IgD-negative memory B cell (primary cell): ENCODE measurements at regions not wholly inside any gene's neighbourhood (a gene's known extent, or its start where the extent isn't known, plus 50 kb on each side); places are given as distances from the start of the nearest gene placed in this dataset.

Source experiments
- H3K27ac Mint-ChIP-seq, 3 donors: one replicate each; pipeline ENCODE4 v1.8.0; 2020 to 2022; ENCODE audit warnings: mild to moderate bottlenecking in 3 of 3, mixed read lengths in 3 of 3, moderate library complexity in 1 of 3
- H3K27me3 Mint-ChIP-seq: one replicate; pipeline ENCODE4 v1.8.0; 2021; ENCODE audit warnings: mixed read lengths
- H3K36me3 Mint-ChIP-seq: one replicate; pipeline ENCODE4 v1.8.0; 2020; ENCODE audit warnings: mild to moderate bottlenecking, mixed read lengths
- H3K4me1 Mint-ChIP-seq, 3 donors: one replicate each; pipeline ENCODE4 v1.8.0; 2020 to 2022; ENCODE audit warnings: mixed read lengths in 3 of 3, mild to moderate bottlenecking in 1 of 3
- H3K4me3 Mint-ChIP-seq, 4 donors: one replicate each; pipeline ENCODE4 v1.8.0; 2020 to 2022; ENCODE audit warnings: mild to moderate bottlenecking in 4 of 4, mixed read lengths in 4 of 4, moderate library complexity in 3 of 4
- H3K9me3 Mint-ChIP-seq, 3 donors: one replicate each; pipeline ENCODE4 v1.8.0; 2020 to 2021; ENCODE audit warnings: mixed read lengths in 3 of 3, mild to moderate bottlenecking in 1 of 3

DNA sequence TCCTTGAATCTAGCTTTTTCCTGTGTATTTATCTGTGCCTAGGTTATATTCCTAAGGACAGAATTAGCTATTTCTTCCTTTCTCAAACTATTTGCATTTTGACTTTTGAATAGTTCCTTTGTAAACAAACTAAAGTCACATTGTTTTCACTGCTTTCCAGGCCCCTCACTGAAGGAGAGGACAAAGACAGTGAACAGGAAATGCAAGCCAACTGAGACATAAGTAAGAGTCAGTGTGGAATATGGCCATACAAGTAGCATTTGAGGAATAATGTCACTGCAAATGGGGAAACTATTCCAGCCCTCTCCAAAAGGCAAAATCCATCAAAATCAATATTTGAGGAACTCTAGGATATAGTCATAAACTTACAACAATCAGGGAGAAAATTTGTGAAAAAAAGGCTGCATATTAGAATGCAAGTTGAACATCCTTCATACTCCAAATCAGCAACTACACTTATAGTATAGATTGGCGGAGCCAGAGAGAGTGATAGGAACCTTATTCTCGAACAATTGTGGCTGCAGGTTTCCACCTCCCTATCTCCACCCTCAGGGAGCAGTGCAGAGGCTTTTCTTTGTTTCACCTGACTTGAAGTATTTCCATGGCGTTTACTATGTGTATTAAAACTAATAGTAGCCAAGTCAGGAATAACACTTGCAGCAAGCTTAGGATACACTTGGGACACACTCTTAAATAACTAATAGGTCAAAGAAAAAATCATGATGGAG, 1110.4 kb upstream of the ADGRL3 start:
- Mint-ChIP-seq H3K4me1 (no peaks in the 10 kb centered on the region), H3K9me3 (peaks cover 2 to 4% (median 4%) of the 10 kb centered on the region in 3 donors), H3K27me3 (no peaks in the 10 kb centered on the region), H3K4me3 (no peak overlapping the region), H3K27ac (no peak overlapping the region), H3K36me3 (no peaks in the 10 kb centered on the region)

DNA sequence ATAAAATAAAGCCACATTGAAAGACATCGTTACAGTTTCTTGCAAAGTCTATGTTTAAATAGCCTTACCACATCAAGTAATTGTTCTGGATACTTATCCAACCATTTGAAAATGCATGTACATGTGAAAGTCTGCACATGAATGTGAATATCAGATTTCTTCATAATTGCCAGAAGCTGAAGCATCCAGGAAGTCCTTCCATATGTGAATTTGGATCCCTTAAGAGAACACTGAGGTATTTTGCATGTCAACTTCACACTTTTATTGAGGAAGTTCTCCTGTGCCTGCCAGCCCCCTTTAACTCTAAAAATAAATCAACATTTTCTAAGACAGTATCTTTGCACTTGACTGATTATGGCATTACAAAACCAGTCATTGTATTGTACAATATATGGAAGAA, 1103.5 kb upstream of the ADGRL3 start:
- H3K27ac Mint-ChIP-seq = no peak overlapping the region
- no peaks in the 10 kb centered on the region for H3K4me1 Mint-ChIP-seq
- H3K27me3 Mint-ChIP-seq = no peaks in the 10 kb centered on the region
- peaks cover 0 to 8% (median 2%) of the 10 kb centered on the region in 3 donors for H3K9me3 Mint-ChIP-seq
- H3K4me3 Mint-ChIP-seq = no peak overlapping the region
- H3K36me3 Mint-ChIP-seq = no peaks in the 10 kb centered on the region

DNA sequence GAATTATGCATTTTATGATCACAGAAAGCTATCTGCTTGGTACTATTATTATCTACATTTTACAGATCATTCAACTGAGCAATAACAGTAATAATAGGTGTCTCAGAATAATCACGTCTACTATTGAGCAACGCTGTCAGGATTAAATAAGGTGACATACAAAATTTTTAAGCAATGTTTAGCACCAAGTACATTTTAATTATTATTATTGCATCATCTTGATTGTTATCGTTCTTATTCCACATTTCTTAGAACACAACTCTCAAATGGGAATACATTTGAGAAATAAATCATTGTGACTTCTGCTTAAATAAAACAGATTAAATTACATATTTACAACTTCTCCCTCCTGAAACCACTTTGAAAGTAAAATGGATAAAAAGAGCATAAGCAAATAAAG, 1083.5 kb upstream of the ADGRL3 start:
- Mint-ChIP-seq H3K27ac (no peak overlapping the region), H3K36me3 (peaks cover 2% of the 10 kb centered on the region), H3K27me3 (no peaks in the 10 kb centered on the region), H3K4me3 (no peak overlapping the region), H3K4me1 (no peaks in the 10 kb centered on the region), H3K9me3 (peaks cover 0 to 5% (median 0%) of the 10 kb centered on the region in 3 donors)

DNA sequence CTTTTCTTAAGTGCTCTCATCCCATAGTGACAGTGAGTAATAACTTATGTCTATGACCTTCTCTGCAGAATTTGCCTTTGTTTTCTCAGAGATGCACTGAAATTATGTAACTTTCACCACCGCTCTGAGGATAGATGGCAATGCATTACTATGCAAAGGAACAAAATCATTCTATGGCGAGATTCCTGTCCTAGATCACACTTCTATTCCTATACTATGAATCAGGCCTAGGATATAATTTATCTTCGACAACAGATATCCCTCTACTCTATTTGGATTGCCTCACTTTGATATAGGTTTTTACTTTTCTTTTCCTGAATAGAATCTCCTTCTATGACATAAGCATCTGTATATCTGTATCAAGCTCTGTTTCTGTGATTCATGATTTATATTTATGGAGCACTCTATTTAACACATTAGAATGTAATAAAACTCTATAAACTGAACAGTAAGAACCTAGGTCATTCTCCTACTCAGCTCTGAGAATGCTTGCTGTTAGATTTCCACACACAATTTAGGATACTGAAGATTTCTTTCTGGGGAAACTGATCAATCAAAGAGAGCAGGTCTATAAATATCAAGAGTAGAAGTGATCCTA, 1082.3 kb upstream of the ADGRL3 start:
- Mint-ChIP-seq H3K4me3 (no peak overlapping the region), H3K9me3 (peaks cover 0 to 5% (median 0%) of the 10 kb centered on the region in 3 donors), H3K27ac (no peak overlapping the region), H3K4me1 (no peaks in the 10 kb centered on the region), H3K36me3 (peaks cover 2% of the 10 kb centered on the region), H3K27me3 (no peaks in the 10 kb centered on the region)

DNA sequence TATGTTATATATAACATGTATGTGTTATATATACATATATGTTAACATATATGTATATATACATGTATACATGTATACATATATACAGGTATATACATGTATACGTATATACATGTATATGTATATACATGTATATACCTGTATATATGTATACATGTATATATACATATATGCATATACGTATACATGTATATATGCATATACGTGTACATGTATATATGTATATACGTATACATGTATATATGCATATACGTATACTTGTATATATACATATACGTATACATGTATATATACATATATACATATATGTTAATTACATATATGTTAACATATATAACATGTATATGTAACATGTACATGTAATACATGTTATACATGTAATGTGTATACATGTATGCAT, 1077.3 kb upstream of the ADGRL3 start:
- no peaks in the 10 kb centered on the region for H3K4me1 Mint-ChIP-seq
- peaks cover 1% of the 10 kb centered on the region for H3K36me3 Mint-ChIP-seq
- no peaks in the 10 kb centered on the region for H3K27me3 Mint-ChIP-seq
- H3K9me3 Mint-ChIP-seq = no peaks in the 10 kb centered on the region
- no peak overlapping the region for H3K4me3 Mint-ChIP-seq
- H3K27ac Mint-ChIP-seq = no peak overlapping the region

DNA sequence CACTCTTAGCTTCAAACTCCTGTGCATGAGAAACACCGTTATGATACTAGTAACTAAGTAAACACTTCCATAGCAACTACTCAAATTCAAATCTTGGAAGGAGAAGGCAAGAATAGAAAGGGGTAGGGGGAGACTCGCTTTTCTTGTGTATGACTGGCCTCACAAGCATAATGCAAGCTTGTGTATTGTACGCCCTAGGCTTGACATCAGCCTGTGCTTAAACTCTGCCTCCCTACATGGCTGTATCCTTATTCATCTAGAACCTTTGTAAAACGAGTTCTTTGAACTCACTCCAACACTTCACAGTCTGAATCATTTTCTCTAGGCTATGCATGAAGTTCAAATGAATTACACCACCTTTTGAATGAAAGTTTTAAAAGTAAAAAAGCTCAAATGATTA, 1071.2 kb upstream of the ADGRL3 start:
- Mint-ChIP-seq H3K36me3 (peaks cover 1% of the 10 kb centered on the region), H3K27ac (no peak overlapping the region), H3K4me3 (no peak overlapping the region), H3K4me1 (no peaks in the 10 kb centered on the region), H3K9me3 (no peaks in the 10 kb centered on the region), H3K27me3 (no peaks in the 10 kb centered on the region)

DNA sequence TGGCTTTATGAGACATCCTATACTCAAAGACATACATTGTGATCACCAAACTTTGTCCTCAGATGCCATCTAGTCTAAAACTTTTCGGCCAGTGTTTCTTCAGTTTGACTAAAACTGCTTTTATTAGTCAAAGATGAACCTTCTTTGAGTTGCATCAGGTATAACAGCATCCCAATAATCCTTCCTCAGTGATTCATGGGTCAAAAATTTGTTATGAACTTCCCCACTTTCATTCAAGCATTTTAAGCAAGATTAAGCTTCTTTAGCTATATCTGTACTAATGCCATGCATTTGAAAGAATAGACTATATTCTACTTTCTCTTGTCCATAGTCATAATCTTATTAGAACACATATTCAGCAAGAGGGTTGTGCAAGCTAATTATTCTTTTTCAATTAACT, 1070.4 kb upstream of the ADGRL3 start:
- H3K9me3 Mint-ChIP-seq = no peaks in the 10 kb centered on the region
- no peaks in the 10 kb centered on the region for H3K4me1 Mint-ChIP-seq
- no peak overlapping the region for H3K27ac Mint-ChIP-seq
- H3K27me3 Mint-ChIP-seq = no peaks in the 10 kb centered on the region
- no peak overlapping the region for H3K4me3 Mint-ChIP-seq
- H3K36me3 Mint-ChIP-seq = no peaks in the 10 kb centered on the region

DNA sequence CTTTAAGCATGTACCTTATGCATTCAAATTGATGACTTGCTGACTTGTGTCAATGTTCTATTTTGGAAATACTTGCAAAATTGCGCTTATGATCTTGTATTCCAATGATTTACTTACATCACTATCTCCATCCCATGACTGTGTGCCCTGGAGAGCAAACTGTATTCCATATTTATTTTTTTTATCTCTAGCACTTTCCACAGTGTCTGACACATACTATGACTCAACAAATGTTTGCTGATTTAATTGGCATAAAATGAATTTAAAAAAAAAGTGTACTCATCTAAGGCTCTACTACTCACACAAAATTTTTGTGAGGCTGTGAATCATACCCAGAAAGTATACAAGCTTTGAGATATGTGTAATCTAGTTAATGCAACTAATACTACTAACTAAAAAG, 1066.8 kb upstream of the ADGRL3 start:
- Mint-ChIP-seq H3K4me1 (no peaks in the 10 kb centered on the region), H3K27ac (no peak overlapping the region), H3K9me3 (no peaks in the 10 kb centered on the region), H3K4me3 (no peak overlapping the region), H3K27me3 (no peaks in the 10 kb centered on the region), H3K36me3 (no peaks in the 10 kb centered on the region)

DNA sequence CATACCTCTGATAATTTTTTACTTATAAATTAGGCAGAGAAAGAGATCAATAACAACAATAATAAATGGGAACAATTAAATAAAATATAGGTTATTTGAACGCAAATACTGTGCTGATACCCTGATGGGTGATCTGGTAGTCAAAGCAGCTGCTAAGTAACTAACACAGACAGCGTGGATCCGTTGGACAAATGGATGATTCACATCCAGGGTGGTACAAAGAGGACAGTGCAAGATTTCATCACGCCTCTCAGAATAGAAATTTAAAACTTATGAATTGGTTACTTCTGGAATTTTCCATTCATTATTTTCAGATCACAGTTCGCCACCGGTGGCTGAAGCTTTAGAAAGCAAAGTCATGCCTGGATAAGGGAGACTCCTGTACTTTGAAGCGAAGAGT, 1066.0 kb upstream of the ADGRL3 start:
- H3K36me3 Mint-ChIP-seq = no peaks in the 10 kb centered on the region
- no peaks in the 10 kb centered on the region for H3K27me3 Mint-ChIP-seq
- H3K4me3 Mint-ChIP-seq = no peak overlapping the region
- H3K9me3 Mint-ChIP-seq = no peaks in the 10 kb centered on the region
- no peak overlapping the region for H3K27ac Mint-ChIP-seq
- H3K4me1 Mint-ChIP-seq = no peaks in the 10 kb centered on the region

DNA sequence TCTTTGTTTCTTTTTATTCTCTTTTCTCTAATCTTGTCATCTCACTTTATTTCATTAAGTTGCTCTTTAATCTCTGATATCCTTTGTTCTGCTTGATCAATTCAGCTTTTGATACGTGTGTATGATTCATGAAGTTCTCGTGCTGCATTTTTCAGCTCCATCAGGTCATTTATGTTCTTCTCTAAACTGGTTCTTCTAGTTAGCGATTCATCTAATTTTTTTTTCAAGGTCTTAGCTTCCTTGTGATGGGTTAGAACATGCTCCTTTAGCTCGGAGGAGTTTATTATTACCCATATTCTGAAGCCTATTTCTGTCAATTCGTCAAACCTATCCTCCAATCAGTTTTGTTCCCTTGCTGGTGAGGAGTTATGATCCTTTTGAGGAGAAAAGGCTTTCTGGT, 1045.0 kb upstream of the ADGRL3 start:
- no peak overlapping the region for H3K27ac Mint-ChIP-seq
- peaks cover 2 to 7% (median 3%) of the 10 kb centered on the region in 3 donors for H3K9me3 Mint-ChIP-seq
- no peak overlapping the region for H3K4me3 Mint-ChIP-seq
- no peaks in the 10 kb centered on the region for H3K4me1 Mint-ChIP-seq
- H3K27me3 Mint-ChIP-seq = no peaks in the 10 kb centered on the region
- no peaks in the 10 kb centered on the region for H3K36me3 Mint-ChIP-seq

DNA sequence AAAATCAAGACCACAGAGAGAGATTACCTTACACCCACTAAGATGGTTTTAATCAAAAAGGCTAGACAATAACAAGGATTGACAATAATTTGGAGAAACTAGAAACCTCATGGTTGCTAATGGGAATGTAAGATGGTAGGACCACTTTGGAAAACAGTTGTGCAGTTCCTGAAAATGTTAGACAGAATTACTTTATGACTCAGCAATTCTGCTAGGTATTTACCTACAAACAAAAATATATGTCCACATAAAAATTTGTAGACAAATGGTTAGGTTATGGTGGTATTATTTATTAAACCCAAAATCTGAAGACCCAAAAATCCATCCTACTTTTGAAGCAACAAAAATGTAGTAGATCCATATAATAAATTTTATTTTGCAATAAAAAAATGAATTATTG, 1027.0 kb upstream of the ADGRL3 start:
- no peaks in the 10 kb centered on the region for H3K36me3 Mint-ChIP-seq
- no peak overlapping the region for H3K27ac Mint-ChIP-seq
- no peaks in the 10 kb centered on the region for H3K27me3 Mint-ChIP-seq
- H3K9me3 Mint-ChIP-seq = peaks cover 2 to 11% (median 3%) of the 10 kb centered on the region in 3 donors
- H3K4me1 Mint-ChIP-seq = no peaks in the 10 kb centered on the region
- H3K4me3 Mint-ChIP-seq = no peak overlapping the region

DNA sequence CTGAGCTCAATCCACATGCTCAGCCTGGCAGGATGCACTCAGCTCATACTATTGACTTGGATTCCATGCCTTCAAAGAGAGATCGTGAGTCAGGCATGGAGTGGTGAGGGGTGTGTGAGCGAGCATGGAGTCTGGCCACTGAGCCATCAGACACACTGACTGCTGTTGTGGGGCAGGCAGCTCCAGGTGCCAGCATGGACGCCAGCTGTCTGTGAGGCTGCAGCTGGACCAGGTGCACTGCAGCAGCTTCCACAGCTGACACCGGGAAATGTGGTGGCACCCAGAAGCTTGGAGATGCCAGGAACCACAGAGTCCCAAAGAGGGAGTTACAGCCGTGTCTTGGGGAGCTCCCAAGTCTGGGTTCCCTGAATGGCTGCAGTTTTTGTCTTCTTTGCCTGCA, 1026.4 kb upstream of the ADGRL3 start:
- Mint-ChIP-seq H3K27ac (no peak overlapping the region), H3K4me3 (no peak overlapping the region), H3K9me3 (peaks cover 2 to 12% (median 3%) of the 10 kb centered on the region in 3 donors), H3K36me3 (no peaks in the 10 kb centered on the region), H3K27me3 (no peaks in the 10 kb centered on the region), H3K4me1 (no peaks in the 10 kb centered on the region)

DNA sequence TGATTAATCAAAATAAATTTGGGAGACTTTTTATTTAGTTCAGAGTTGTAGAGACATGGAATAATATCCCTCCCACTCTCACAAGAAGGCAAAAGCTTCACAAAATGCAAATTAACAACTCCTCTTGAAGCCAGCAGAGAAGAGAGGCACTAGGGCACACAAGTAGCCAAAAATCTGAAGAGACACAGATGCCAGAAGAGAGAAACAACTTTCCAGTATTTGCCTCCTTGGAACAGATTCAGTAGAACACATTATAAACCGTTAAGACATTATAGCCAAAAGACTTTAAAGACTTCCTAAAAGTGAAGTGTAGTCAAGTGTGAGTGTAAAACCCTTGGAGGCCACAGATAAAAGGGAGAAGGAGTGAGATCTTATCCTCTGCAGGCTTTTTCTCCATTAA, 1024.9 kb upstream of the ADGRL3 start:
- Mint-ChIP-seq H3K4me3 (no peak overlapping the region), H3K9me3 (peaks cover 2 to 10% (median 6%) of the 10 kb centered on the region in 3 donors), H3K36me3 (no peaks in the 10 kb centered on the region), H3K4me1 (no peaks in the 10 kb centered on the region), H3K27me3 (no peaks in the 10 kb centered on the region), H3K27ac (no peak overlapping the region)

DNA sequence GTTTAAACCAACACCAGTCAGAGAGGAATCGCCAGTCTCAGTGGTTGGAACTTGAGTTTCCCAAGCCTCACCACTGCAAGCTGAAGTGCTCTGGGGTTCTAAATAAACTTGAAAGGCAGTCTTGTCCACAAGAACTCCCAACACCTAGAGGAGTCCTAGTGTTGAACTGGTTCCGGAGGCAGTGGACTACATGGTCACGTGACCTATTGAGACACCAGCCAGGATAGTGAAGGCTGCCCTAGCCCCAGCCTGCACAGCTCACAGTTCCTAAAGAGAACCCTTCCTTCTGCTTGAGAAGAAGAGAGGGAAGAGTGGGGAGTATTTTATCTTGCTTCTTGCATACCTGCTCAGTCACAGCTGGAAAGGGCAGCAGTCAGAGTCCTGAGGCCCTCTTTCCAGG, 1012.7 kb upstream of the ADGRL3 start:
- Mint-ChIP-seq H3K4me3 (no peak overlapping the region), H3K27ac (no peak overlapping the region), H3K36me3 (no peaks in the 10 kb centered on the region), H3K27me3 (no peaks in the 10 kb centered on the region), H3K9me3 (peaks cover 0 to 11% (median 10%) of the 10 kb centered on the region in 3 donors), H3K4me1 (no peaks in the 10 kb centered on the region)

DNA sequence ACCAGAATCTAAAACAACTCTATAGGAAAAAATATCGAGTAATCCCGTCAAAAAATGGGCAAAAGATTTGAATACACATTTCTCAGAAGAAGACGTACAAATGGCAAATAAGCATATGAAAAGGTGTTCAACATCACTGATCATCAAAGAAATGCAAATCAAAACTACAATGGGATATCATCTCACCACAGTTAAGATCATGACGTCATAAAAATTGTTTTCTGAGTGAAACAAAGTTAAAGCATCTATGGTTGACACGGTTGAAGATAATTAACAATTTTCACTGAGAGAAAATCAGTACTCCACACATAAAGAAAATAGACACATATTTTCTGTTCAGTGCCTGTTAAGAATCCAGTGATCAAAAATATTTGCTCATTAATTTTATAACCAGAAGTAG, 1010.8 kb upstream of the ADGRL3 start:
- no peaks in the 10 kb centered on the region for H3K27me3 Mint-ChIP-seq
- H3K4me3 Mint-ChIP-seq = no peak overlapping the region
- no peak overlapping the region for H3K27ac Mint-ChIP-seq
- H3K4me1 Mint-ChIP-seq = no peaks in the 10 kb centered on the region
- H3K9me3 Mint-ChIP-seq = peaks cover 0 to 11% (median 10%) of the 10 kb centered on the region in 3 donors
- H3K36me3 Mint-ChIP-seq = no peaks in the 10 kb centered on the region

DNA sequence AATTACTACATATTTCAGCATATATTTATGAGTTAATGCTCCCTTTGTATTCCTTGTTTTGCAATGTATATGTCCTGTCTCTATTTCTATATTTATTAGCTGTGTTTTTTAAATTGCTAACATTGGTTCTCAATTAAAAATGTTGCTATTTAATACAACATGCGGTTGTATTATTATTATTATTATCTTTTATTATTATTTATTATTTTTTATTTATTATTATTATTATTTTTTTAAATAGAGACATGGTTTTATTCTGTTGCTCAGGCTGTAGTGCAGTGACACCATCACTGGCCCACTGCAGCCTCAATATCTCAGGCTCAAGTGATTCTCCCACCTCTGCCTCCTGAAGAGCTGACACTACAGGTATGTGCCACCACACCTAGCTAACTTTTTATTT, 1005.9 kb upstream of the ADGRL3 start:
- H3K36me3 Mint-ChIP-seq = no peaks in the 10 kb centered on the region
- no peaks in the 10 kb centered on the region for H3K4me1 Mint-ChIP-seq
- no peak overlapping the region for H3K27ac Mint-ChIP-seq
- H3K9me3 Mint-ChIP-seq = peaks cover 0 to 11% (median 2%) of the 10 kb centered on the region in 3 donors
- no peak overlapping the region for H3K4me3 Mint-ChIP-seq
- no peaks in the 10 kb centered on the region for H3K27me3 Mint-ChIP-seq
